SK-N-SH treated with all-trans-retinoic acid at 6 μM for 48 hours (cell line): ENCODE measurements at regions not wholly inside any gene's neighbourhood (a gene's known extent, or its start where the extent isn't known, plus 50 kb on each side); places are given as distances from the start of the nearest gene placed in this dataset.

Source experiments
- ATAC-seq: fragments of 200-7000 bp; cut with Tn5 transposase; 3 replicates; pipeline ENCODE4 v1.9.1; 2020; ENCODE audit warnings: mild to moderate bottlenecking, moderate library complexity
- ARNTL ChIP-seq: fragments of 450-650 bp; formaldehyde crosslinking; IDR thresholded peaks from 2 replicates; pipeline ENCODE4 v1.5.0; 2020; ENCODE audit warnings: low read depth, mild to moderate bottlenecking, moderate library complexity, borderline replicate concordance
- BACH2 ChIP-seq: fragments of 250-450 bp; sonication (Bioruptor Pico); IDR thresholded peaks from 2 replicates; pipeline ENCODE4 v1.9.0; 2021; ENCODE audit warnings: mild to moderate bottlenecking, borderline replicate concordance
- CSDC2 ChIP-seq: fragments of 250-450 bp; sonication (Bioruptor Pico); IDR thresholded peaks from 2 replicates; pipeline ENCODE4 v1.5.0; 2020; ENCODE audit warnings: mild to moderate bottlenecking, moderate library complexity
- CSRNP3 ChIP-seq: fragments of 250-450 bp; sonication (Bioruptor Pico); IDR thresholded peaks from 2 replicates; pipeline ENCODE4 v1.5.1; 2021; ENCODE audit warnings: mild to moderate bottlenecking, moderate library complexity
- ESRRG ChIP-seq: fragments of 250-450 bp; sonication (Bioruptor Pico); IDR thresholded peaks from 2 replicates; pipeline ENCODE4 v1.6.1; 2021; ENCODE audit warnings: mild to moderate bottlenecking
- ISL1 ChIP-seq: fragments of 250-450 bp; sonication (Bioruptor Pico); IDR thresholded peaks from 2 replicates; pipeline ENCODE4 v2.1.2; 2022; ENCODE audit warnings: mild to moderate bottlenecking, moderate library complexity
- OSR1 ChIP-seq: fragments of 250-450 bp; sonication (Bioruptor Pico); IDR thresholded peaks from 2 replicates; pipeline ENCODE4 v1.8.0; 2022; ENCODE audit warnings: moderate library complexity, mild to moderate bottlenecking, inconsistent platforms
- PATZ1 ChIP-seq: fragments of 250-450 bp; sonication (Bioruptor Pico); IDR thresholded peaks from 2 replicates; pipeline ENCODE4 v1.8.0; 2020; ENCODE audit warnings: mild to moderate bottlenecking, moderate library complexity, borderline replicate concordance
- POU6F1 ChIP-seq: fragments of 250-450 bp; sonication (Bioruptor Pico); IDR thresholded peaks from 2 replicates; pipeline ENCODE4 v1.8.0; 2021; ENCODE audit warnings: low read depth, mild to moderate bottlenecking, moderate library complexity, borderline replicate concordance
- RARB ChIP-seq: fragments of 250-450 bp; sonication (Bioruptor Pico); IDR thresholded peaks from 2 replicates; pipeline ENCODE4 v1.8.0; 2021; ENCODE audit warnings: mild to moderate bottlenecking, moderate library complexity
- SNAI2 ChIP-seq: fragments of 250-450 bp; sonication (Bioruptor Pico); IDR thresholded peaks from 2 replicates; pipeline ENCODE4 v1.5.0; 2020; ENCODE audit warnings: mild to moderate bottlenecking, moderate library complexity
- TCF4 ChIP-seq: fragments of 250-450 bp; sonication (Bioruptor Pico); IDR thresholded peaks from 2 replicates; pipeline ENCODE4 v1.8.0; 2021; ENCODE audit warnings: mild to moderate bottlenecking, moderate library complexity, borderline replicate concordance
- TOX ChIP-seq: fragments of 250-450 bp; sonication (Bioruptor Pico); IDR thresholded peaks from 2 replicates; pipeline ENCODE4 v1.8.0; 2021; ENCODE audit warnings: mild to moderate bottlenecking, moderate library complexity, borderline replicate concordance
- TSHZ2 ChIP-seq: fragments of 250-450 bp; sonication (Bioruptor Pico); IDR thresholded peaks from 2 replicates; pipeline ENCODE4 v1.5.0; 2020; ENCODE audit warnings: mild to moderate bottlenecking, moderate library complexity
- ZC3H10 ChIP-seq: fragments of 250-450 bp; sonication (Bioruptor Pico); IDR thresholded peaks from 2 replicates; pipeline ENCODE4 v1.5.1; 2021; ENCODE audit warnings: mild to moderate bottlenecking, moderate library complexity
- ZFP3 ChIP-seq: fragments of 250-450 bp; sonication (Bioruptor Pico); IDR thresholded peaks from 2 replicates; pipeline ENCODE4 v1.5.0; 2020; ENCODE audit warnings: mild to moderate bottlenecking, moderate library complexity
- ZFP30 ChIP-seq: fragments of 450-650 bp; formaldehyde crosslinking; IDR thresholded peaks from 2 replicates; pipeline ENCODE4 v1.5.0; 2022; ENCODE audit warnings: mild to moderate bottlenecking, moderate library complexity
- ZNF565 ChIP-seq: fragments of 450-650 bp; formaldehyde crosslinking; conservative IDR thresholded peaks from 2 replicates; pipeline ENCODE4 v1.5.0; 2020; ENCODE audit warnings: low read depth, mild to moderate bottlenecking, moderate library complexity
- ZNF70 ChIP-seq: fragments of 450-650 bp; formaldehyde crosslinking; IDR thresholded peaks from 2 replicates; pipeline ENCODE4 v1.5.0; 2020; ENCODE audit warnings: mild to moderate bottlenecking, moderate library complexity
- ZNF8 ChIP-seq: fragments of 450-650 bp; formaldehyde crosslinking; IDR thresholded peaks from 2 replicates; pipeline ENCODE4 v1.5.0; 2020; ENCODE audit warnings: mild to moderate bottlenecking, moderate library complexity
- TF ChIP-seq, protein P1 (sequence below): fragments of 250-450 bp; sonication (Bioruptor Pico); IDR thresholded peaks from 2 replicates; pipeline ENCODE4 v1.5.1; 2020; ENCODE audit warnings: low read depth, mild to moderate bottlenecking, moderate library complexity

DNA sequence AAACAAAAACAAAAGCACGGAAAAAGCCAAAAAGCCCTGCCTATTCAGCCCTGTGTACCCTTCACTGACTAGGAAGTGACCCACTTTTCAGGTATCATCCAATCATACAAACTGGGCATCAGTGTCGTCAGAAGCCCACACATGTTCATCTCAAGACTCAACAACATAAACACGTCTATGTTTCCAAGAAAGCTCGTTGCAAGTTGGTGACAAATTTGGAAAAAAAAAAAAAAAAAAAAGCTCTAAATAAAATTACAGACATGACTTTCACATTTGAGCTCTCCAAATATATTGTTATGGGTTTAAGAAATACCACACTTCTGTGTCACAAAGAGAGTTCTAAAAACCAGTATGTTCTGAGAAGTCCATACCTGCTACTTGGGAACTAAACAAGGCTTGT, 204.7 kb upstream of the KLF14 start:
- TF ChIP-seq ISL1 (CRISPR knock-in tag) (no peak), ZNF565 (CRISPR knock-in tag) (no peak), ZNF8 (no peak), SNAI2 (CRISPR knock-in tag) (no peak), CSRNP3 (no peak), ARNTL (no peak), PATZ1 (no peak), TSHZ2 (no peak), TCF4 (no peak), ESRRG (no peak), CSDC2 (no peak), ZFP3 (no peak), ZNF70 (CRISPR knock-in tag) (no peak)
- TF ChIP-seq, all 23 proteins: peak for 0
- no peak for ATAC-seq

DNA sequence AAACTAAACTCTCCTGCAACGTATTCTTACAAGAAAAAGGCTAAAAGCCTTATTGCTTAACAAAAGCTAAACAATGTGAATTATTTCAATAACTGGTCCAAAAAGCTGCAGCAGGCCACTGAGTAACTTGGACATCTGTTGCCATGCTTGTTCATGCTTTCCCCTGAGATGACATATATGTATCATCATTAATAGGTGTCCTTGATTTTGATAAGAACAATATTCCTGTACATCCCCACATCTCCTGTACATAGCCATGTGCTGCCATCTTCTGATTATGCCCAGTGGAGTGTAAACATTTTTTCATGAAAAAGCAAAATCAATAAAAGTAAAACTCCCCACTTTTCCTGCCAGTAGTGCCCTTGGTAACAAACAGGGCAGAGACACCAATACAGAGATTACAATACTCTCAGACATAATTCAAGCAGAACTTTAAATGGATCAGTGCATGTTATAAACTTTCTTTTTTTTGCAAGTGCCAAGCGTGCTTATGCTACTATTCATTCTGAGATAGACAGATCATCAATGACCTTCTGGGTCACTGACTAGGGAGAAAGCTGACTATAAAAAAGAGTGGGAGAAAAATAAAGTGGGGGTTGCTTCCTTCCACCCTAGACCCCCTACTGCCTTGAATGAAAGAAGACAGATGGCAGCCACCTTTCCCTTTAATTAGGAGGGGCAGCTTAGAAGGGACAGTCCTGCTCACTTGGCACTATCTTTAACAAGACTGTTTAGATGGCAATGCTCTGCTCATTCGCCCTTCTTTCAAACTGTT, 205.5 kb upstream of the KLF14 start:
- TF ChIP-seq ARNTL (no peak), BACH2 (CRISPR knock-in tag) (no peak), TCF4 (no peak), ZFP30 (CRISPR knock-in tag) (no peak), ZNF8 (no peak), PATZ1 (no peak), ZC3H10 (no peak), ZNF70 (CRISPR knock-in tag) (no peak), SNAI2 (CRISPR knock-in tag) (no peak), ESRRG (no peak), OSR1 (CRISPR knock-in tag) (no peak)
- TF ChIP-seq, protein P1, sequence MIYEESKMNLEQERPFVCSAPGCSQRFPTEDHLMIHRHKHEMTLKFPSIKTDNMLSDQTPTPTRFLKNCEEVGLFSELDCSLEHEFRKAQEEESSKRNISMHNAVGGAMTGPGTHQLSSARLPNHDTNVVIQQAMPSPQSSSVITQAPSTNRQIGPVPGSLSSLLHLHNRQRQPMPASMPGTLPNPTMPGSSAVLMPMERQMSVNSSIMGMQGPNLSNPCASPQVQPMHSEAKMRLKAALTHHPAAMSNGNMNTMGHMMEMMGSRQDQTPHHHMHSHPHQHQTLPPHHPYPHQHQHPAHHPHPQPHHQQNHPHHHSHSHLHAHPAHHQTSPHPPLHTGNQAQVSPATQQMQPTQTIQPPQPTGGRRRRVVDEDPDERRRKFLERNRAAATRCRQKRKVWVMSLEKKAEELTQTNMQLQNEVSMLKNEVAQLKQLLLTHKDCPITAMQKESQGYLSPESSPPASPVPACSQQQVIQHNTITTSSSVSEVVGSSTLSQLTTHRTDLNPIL: no peak
- TF ChIP-seq, all 23 proteins: peak for 0
- peak; percentile 24 for ATAC-seq

- no peak for ATAC-seq
- no peak for TF ChIP-seq ARNTL
- TF ChIP-seq ZNF8: no peak
- TF ChIP-seq BACH2 (CRISPR knock-in tag): no peak
- TF ChIP-seq OSR1 (CRISPR knock-in tag): no peak
- TF ChIP-seq TSHZ2: no peak
- TF ChIP-seq ZC3H10: no peak
- TF ChIP-seq PATZ1: no peak
- no peak for TF ChIP-seq RARB (CRISPR knock-in tag)
- no peak for TF ChIP-seq CSDC2
- TF ChIP-seq TOX (CRISPR knock-in tag): no peak
- no peak for TF ChIP-seq POU6F1 (CRISPR knock-in tag)
- no peak for TF ChIP-seq ZNF70 (CRISPR knock-in tag)
Measured at GRCh38 chr7:130940326-130940725, 206.3 kb upstream of the KLF14 start.
